Myocyte (in vitro differentiated cells): ENCODE measurements at regions not wholly inside any gene's neighbourhood (a gene's known extent, or its start where the extent isn't known, plus 50 kb on each side); places are given as distances from the start of the nearest gene placed in this dataset.

Experiments
- DNase-seq: peaks from one replicate; pipeline ENCODE4 v3.0.0-alpha.2; 2012; ENCODE audit warnings: low read depth

DNA sequence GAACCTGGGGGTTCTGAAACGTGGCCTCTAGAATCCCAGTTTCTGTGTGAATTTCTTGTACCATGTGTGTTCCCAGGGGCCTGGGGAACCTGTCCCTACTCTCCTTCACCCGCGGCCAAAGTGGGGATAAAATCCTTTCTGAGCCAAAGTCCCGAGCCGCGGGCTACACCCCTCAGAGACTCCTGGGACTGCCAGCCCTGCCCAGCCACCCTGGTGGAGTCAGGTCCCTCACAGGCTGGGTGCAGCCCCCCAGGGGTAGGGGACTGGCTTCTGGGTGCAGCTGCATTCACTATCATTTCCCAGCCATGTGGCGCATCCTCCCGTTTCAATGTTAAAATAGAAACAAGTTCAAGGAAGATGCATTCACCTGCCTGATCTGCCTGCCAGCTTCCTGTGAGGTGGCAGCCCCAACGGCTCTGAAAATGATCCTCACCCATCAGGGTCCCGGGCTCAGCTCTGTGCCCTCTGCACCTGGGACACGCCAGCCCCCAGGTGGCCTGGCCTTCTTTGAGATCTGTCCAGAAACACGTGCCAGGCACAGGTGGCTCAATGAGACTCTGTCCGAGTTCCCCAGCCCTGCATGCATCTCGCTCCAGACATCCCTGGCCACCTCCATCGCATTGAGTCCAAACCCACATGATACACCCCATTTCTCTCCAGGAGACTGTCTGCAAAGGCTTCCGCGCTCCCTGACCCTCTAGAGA is 338.8 kb downstream of the CTTN start:
- DNase-seq: no peak

DNA sequence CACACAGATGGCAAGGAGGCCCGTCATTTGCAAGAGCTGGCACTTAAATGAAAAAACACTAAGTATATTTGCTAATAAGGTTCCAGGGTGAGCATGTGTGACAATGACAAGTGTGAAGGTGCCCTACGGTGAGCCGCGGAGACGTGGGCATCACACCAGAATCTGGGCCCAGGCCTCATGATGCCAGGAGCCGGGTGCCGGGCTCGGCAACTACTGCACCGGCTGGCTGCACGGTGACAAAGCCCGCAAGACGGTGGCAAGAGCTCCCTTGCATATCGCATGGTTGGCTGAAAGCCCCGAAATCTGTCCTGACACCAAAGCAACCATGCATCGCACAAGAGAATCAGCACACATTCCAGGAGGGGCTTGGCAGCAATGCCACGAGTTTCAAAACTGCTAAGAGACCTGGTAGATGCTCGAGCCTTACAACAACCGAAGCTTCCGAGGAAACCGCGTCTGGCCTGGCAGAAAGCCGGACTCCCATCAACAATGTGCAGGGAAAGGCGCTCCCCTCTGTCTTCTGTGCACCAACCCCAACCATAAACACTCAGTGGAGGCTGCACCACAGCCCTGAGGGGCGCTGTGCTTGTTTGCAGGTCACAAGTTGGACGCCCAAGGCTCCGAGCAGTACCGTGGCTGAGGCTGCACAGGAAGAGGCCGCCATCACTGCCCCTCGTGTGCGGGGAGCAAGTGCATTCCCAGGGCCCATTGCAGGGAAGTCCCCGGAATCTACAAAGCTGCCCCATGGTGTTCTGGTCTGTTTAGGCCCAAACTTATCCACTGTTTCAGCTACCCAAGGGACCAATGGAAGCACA is 339.7 kb downstream of the CTTN start:
- no peak for DNase-seq

DNA sequence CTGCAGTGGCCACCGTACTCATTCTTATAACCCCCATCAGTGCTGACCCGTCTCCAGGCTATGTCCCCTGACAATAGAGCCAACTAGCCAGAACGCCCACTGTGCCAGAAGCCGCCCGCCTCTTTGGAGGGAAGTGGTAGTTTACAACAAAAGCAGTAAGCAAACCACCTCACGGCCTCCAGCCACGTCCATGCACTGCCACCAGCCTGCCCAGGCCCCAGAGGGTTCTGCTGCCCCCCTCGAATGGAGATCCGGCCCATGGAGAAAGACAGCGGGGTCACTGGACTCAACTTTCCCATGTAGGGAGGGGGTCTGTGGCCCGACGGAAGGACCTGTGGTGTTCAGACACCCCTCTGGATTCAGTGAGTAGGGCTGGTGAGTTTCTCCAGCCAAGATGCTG is 340.3 kb downstream of the CTTN start:
- no peak for DNase-seq

DNA sequence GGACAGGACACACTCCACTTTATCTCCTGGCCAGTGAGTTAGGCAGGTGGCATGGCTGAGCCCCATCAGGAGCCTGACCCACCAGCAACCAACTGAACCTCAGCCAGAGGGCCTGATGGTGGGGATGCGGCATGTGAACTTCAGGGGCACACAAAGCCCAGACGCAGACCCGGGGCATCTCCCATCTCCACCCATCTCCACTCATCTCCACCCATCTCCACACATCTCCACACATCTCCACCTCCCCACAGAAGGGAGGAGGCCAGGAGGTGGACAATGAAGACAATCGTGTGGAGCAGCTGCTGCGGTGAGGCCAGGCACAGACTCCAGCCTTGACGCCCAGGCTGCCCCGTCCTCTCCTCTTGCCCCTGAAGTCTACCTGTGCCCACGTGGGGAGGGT is 340.8 kb downstream of the CTTN start:
- DNase-seq: no peak

DNA sequence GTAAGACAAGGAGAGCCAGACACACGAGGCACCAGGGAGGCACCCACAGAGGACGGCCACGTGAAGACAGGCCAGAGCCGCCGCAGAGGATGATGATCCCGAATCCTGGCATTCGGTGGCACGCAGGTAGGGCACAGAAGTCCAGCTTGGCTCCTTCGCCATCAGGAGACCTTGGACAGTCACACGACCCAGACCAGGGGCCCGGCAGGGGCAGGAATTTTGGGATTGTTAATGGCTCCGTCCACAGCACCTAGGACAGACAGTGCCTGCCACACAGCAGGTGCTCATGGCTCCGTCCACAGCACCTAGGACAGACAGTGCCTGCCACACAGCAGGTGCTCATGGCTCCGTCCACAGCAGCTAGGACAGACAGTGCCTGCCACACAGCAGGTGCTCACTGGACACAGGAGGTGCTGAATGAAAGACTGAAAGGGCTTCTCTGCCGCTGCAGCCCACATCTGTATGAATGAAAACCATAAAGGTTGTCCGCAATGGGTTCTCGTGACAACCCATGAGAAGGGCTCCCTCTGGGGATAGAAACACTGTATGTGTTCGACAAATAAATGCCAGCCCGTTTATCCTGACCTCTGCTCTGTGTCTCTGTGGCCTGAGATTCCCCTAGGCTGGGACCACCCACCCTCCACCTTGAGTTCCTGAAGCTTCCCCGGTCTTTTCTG is 341.6 kb downstream of the CTTN start:
- DNase-seq: no peak

DNA sequence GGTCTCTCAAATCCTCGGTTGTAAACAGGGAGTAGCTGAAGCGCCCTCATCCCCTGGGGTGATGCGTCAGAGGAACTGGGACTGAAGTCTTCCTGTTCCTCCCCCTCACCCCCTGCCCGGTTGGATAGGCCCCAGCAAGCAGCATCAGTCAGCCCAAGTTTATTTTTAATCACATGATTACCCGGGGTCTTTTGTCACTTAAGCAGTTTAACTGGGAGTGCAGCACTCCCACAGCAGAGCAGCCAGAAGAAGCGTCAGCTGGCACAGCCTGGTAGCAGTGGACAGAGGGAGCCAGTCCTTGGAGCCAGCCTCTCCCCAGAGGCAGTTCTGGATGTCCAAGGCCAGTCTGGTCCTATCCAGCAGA is 342.1 kb downstream of the CTTN start:
- DNase-seq: no peak

DNA sequence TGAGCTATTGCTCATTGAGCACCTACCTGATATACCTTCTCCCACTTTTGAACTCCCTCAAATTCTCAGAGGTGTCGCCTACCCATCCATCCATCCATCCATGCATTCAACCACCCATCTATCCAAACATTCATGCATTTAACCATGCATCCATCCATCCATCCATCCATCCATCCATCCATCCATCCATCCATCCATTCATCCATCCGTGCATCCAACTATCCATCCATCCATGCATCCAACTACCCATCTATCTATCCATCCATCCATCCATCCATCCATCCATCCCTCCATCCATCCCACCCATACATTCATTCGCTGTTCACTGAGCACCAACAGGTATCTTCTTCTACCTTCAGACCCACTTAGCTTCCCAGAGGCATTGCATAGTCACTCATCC is 342.8 kb downstream of the CTTN start:
- DNase-seq: no peak

DNA sequence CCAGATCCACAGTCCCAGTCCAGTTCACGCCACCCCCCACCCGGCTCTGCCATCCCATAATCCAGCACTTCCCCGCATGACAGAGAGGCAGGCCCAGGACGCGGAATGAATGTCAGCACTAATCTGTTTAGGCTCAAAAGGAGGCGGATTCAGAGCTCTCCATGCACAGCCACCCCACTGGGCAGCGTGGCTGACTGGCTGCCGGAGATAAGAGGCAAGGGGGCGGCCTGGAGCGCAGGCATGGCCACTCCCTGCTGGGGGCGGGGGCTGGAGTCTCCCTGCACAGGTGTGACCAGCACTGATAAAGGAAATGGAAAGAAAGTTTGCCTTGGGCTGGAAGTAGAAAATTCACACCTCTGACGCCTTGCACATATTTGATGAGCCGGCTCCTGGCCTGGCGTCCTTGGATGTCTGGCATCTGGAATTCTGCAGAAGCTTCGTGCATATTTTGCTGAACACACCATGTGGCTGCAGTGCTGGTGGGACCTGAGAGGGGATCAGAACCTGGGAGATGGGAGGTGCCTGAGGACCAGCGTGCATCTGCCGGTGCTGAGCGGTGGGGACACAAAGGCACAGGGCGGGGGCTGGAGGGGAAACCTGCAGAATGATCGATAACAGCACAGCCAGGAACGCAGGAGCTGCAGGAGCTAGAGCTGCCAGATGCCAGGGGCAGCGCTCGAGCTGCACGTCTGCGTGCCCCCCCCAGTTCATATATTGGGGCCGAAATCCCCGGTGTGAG is 344.4 kb downstream of the CTTN start:
- DNase-seq: no peak

DNA sequence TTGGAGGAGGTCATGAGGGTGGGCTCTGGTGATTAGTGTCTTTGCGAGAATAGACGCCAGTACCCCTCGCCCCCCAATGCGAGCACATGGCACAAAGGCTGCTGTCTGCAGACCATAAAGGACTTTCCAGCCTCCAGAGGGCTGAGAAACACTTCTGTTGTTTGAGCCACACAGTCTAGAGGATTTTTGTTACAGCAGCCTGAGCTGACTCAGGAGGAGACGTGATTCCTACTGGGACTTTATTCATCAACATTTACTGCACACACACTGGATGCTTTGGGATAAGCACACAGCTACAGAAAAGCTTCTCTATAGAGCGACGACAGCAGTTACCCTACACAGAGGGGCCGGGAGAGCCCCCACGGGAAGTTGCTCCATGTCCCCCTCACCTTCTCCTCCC is 345.0 kb downstream of the CTTN start:
- DNase-seq: no peak

DNA sequence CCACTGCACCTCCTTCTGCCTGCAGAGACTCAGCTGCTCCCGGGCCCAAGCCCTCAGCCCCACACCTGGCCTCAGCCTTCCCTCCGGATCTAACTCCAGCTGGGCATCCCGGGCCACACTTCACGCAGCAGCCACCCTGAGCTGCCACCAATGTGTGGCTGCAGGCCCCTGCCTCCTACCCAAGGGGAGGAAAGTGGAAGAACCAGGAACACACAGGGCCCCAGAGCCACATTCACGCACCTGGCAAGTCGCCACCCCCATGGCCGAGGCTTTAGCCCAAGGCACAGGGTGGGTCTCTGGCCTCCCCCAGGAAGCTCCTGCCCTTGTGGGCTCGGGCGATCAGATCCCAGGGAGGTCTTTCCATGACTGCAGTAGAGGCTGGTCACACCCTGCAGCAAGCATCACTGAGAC is 345.6 kb downstream of the CTTN start:
- DNase-seq: no peak

DNA sequence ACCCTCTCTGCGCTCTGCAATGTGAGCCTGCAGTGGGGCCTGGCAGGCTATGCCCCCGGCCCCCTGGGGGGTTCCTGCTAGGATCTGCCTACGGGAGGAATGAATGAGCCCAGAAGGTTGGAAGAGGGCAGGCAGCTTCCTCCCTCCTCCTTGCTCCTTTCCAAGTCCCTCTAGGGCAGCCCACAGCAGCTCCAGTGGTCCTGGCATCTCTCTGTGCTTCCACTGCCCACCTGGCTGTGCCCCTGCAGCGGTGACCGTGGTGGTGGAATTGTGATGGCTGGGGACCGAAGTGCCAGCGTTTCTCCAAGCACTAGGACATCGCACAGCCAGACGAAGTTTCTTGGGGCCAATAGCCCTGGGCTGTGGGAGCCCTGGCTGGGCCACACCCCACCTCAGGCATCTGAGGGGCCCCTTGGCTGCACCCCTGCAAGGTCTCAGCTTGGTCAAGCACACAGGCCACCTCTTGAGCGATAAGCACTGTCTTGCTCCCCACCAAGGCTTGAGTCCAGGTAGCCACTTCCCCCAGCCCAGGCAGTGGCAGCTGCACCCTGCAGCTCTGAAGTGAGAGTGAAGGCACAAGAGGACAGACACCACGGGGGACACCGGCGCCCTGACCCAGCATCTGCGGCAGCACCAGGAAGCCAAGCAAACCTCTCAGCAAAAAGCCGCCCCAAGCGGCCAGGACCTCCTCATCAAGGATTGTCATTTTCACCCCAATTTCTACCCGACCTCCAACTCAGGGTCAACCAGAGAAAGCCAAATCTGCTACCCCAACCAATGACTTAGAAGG is 346.3 kb downstream of the CTTN start:
- DNase-seq: no peak

DNA sequence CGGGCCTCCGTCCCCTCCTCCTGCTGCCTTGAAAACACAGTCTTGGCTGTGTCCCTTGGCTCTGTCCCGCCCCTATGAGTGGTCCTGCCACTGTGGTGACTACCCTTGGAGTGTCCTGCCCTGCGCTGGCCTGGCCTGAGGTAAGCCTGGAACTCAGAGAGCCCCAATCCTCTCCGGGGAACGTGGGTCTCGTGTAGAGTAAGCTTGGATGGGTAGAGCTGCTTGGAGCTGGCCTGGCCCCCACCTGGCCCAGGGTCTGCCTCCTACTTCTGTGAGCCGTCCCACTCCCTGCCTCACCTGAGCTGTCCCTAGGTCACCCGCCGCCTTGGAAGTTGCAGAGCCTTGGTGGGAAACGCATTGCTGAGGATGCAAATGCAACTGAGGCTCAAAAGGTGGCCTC is 347.1 kb downstream of the CTTN start:
- DNase-seq: no peak

DNA sequence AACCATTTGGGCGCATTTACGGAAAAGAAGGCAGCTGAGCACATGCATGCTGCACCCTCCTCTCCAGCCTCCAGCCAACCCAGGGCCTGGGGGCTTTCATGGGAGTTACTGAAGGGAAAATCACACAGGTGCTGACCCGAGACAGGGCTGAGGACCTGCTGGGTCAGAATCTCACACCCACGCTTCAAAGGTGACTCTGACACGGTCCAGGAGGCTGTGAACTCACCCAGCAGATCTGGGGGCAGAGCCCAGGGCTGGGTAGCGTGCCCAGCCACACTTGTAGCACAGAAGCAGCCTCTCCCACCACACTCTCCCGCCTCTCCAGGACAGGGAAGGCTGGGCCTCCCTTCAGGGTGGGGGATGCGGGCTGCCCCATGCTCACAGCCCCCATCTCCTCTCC is 347.6 kb downstream of the CTTN start:
- no peak for DNase-seq

DNA sequence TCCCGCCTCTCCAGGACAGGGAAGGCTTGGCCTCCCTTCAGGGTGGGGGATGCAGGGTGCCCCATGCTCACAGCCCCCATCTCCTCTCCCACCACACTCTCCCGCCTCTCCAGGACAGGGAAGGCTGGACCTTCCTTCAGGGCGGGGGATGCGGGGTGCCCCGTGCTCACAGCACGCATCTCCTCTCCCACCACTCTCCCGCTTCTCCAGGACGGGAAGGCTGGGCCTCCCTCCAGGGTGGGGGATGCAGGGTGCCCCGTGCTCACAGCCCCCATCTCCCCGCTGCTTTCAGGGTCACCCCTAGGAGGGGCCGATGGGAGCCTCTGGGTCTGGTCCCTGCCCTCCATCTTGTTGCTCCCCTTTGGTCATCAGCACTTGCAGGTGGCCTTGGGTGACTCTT is 348.0 kb downstream of the CTTN start:
- no peak for DNase-seq

DNA sequence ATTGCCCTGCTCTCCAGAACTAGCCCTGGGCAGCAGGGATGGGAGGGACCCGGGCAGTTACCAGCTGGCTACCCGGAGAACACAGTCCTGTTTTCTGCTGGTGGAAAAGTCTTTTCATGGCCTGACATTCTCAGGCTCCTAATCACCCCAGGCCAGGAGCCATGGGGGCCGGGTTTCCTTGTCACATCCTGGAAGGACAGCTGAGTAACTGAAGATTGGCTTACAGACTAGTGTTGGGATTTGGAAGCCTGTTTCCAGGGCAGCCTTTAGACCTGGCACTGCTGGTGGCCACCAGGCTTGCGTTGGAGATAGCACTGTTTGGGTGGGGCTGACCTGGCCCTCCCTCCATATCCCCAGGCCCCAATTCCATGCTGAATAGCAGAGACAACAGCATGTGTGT is 349.0 kb downstream of the CTTN start:
- peak; percentile 14 for DNase-seq

DNA sequence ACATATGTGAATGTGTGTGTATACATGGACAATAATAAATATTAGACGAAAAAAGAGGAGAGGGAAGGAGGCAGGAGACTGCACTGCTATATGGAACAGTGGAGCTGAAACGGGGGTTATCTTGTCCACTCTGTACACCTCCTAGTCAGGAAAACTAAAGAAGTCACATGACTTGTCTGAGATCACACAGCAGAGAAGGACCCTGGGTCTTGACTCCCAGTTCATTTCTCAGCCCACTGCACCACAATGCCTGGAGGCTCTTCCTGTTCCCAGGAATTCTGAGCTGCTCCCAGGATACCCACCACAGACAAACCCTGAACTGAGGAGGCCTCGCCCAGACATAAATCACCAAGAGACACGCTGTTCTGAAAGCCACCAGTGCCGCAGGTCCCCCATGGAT is 349.6 kb downstream of the CTTN start:
- no peak for DNase-seq

DNA sequence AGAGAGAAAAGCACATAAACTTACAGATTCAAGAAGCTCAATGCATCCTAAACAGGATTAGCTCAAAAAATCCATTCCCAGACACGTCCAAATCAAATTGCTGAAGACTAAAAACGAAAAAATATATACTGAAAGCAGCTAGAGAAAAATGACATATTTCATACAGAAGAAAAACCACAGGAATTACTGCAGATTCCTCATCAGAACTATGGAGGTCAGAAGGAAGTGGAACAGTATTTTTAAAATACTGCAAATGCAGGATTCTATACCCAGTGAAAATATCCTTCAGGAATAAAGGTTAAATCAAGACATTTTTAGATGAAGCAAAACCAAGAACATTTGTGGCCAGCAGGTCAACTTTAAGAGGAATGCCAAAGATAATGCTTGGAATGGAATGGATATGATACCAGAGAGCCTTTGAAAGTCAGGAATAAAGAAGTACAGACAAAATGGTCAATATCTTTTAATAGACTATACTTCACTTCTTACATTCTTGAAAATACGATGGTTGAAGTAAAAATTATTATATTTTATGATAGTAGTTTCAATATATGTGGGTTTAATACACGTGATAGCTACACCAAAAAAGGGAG is 352.9 kb downstream of the CTTN start:
- no peak for DNase-seq

DNA sequence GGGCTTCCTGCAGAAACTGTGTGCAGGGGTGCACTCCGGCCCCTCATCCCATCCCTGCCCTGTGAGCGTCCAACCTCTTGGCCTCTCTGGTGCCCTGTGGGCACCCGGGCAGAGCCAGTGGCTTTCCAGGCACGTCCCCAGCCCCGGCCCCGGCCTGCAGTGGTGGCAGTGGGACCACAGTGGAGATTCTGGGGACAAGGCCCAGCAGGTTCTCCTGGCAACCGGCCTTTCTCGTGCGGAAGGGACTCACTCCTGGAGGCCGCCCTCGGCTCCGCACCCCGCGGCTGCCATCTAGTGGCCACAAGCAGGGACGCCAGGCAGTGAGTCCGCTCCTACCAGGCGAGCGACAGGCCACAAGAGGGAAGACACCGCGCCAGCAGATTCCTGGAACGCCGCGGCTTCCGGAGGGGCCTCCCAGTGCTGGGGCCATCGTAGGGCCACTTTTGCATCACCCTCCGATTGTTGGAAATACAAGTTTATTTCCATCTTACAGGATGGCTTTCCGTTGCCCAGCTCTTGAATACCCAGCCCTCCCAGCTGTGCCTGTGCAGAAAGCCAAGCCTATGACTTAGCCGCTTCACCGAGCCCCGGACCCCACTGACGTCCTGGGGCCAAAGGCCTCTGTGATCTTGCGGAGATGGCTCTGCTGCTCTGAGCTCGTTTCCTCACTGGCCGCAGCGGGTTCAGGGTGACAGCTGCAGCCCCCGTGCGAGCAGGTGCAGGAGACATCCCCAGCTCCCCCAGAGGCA is 357.3 kb downstream of the CTTN start:
- peak; percentile 76 for DNase-seq

DNA sequence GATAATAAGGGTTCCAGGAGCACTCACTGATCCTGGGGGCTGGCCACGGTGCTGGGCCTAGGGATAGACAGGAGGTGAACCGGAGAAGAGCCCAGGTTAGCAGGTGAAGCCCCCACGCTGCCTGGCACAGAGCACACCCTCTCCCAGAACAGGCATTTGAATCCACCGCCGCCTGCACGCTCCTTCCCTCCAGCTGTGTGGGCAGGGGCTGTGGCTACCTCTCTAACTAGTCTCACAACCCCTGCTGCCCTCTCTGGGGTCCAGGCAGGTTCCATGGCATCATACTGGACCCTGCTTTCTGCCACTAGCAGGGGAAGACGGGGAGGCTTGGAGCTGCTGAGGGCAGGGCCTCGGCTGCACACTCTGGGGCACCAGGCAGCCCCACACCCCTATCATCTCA is 358.0 kb downstream of the CTTN start:
- no peak for DNase-seq

DNA sequence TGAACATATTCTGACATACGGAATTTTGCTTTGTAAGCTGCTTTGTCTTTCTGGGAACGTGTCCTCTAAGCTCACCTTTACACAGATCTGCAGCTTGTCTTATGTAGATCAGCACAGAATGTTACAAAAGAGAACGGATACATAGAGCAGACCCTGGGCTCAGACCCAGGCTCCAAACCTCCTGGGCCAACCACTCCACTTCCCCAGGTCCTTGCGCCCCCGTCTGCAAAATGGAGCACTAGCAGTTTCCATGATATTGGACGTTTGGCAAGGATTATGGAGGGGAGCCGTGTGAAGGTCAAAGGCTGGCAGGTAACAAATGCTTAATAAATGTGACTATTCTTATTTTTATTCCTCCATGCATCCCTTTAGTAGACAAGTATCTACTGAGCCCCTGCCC is 358.4 kb downstream of the CTTN start:
- no peak for DNase-seq
